HL-60 (cell line): ENCODE measurements at regions not wholly inside any gene's neighbourhood (a gene's known extent, or its start where the extent isn't known, plus 50 kb on each side); places are given as distances from the start of the nearest gene placed in this dataset.

Experiments used
- DNase-seq, 2 experiments: peaks; one replicate each; pipeline ENCODE4 v3.0.0-alpha.2; 2010 to 2020; ENCODE audit warnings: low read depth in 1 of 2, low spot score in 1 of 2
- H3K27ac ChIP-seq: fragments of 250-450 bp; sonication (Bioruptor Pico); replicated peaks from 2 replicates; pipeline ENCODE4 v1.5.1; 2020; ENCODE audit warnings: mild to moderate bottlenecking, moderate library complexity
- H3K27me3 ChIP-seq: fragments of 250-450 bp; sonication (Bioruptor Pico); 2 replicates; pipeline ENCODE4 v1.5.1; 2021; ENCODE audit warnings: mild to moderate bottlenecking, moderate library complexity; ENCODE audit not compliant: insufficient read depth, poor library complexity, severe bottlenecking
- H3K4me3 ChIP-seq: replicated peaks from 2 replicates; pipeline ENCODE4 v1.5.1; 2011; ENCODE audit warnings: mild to moderate bottlenecking, control low read depth, low read length; ENCODE audit not compliant: insufficient read depth
- CTCF ChIP-seq: IDR thresholded peaks from one replicate; pipeline ENCODE4 v1.5.1; 2011; ENCODE audit warnings: low read length, control low read depth, inconsistent platforms; ENCODE audit not compliant: insufficient read depth
- GABPA ChIP-seq: IDR thresholded peaks from 2 replicates; pipeline ENCODE4 v1.6.1; 2012; ENCODE audit warnings: low read depth
- POLR2AphosphoS5 ChIP-seq: IDR thresholded peaks from 2 replicates; pipeline ENCODE4 v1.6.1; 2012; ENCODE audit warnings: low read depth
- REST ChIP-seq: IDR thresholded peaks from 2 replicates; pipeline ENCODE4 v1.6.1; 2012; ENCODE audit warnings: low read depth; ENCODE audit not compliant: insufficient replicate concordance
- SPI1 ChIP-seq: IDR thresholded peaks from 2 replicates; pipeline ENCODE4 v1.6.1; 2012; ENCODE audit warnings: low read depth, mild to moderate bottlenecking, borderline replicate concordance

- Histone ChIP-seq H3K27ac (no peak overlapping the region), H3K27me3 (peaks cover 2% of the 10 kb centered on the region), H3K4me3 (no peak overlapping the region)
- no peak for TF ChIP-seq POLR2AphosphoS5
- TF ChIP-seq CTCF, result no peak
- TF ChIP-seq REST, result no peak
- TF ChIP-seq GABPA, result no peak
- TF ChIP-seq SPI1, result no peak
- DNase-seq, result no peak
Measured at GRCh38 chr15:47603026-47603425, 114.3 kb upstream of the SEMA6D start.

GRCh38 chr15:47607695-47608094 lies 109.6 kb upstream of the SEMA6D start:
- no peak for TF ChIP-seq REST
- no peak for TF ChIP-seq CTCF
- TF ChIP-seq SPI1, result no peak
- no peak for TF ChIP-seq POLR2AphosphoS5
- DNase-seq, result no peak
- Histone ChIP-seq H3K27me3 (peaks cover 2% of the 10 kb centered on the region), H3K27ac (no peak overlapping the region), H3K4me3 (no peak overlapping the region)

GRCh38 chr15:47609693-47610092 lies 107.6 kb upstream of the SEMA6D start:
- no peak for DNase-seq
- Histone ChIP-seq H3K27me3 (no peaks in the 10 kb centered on the region), H3K27ac (no peak overlapping the region), H3K4me3 (no peak overlapping the region)
- no peak for TF ChIP-seq POLR2AphosphoS5
- no peak for TF ChIP-seq REST
- TF ChIP-seq SPI1, result no peak
- TF ChIP-seq GABPA, result no peak
- no peak for TF ChIP-seq CTCF
